ENCODE measurements at regions not wholly inside any gene's neighbourhood (a gene's known extent, or its start where the extent isn't known, plus 50 kb on each side); places are given as distances from the start of the nearest gene placed in this dataset.

- TF ChIP-seq POLR2A (IDR thresholded peaks at IDR 0.05; ENCODE audit: low read depth, low read length) = no peak
- TF ChIP-seq TAF1 (IDR thresholded peaks at IDR 0.05; ENCODE audit: low read depth, low read length) = no peak
- no peak for TF ChIP-seq SPI1 (IDR thresholded peaks at IDR 0.05; ENCODE audit: low read depth, low read length)
- TF ChIP-seq POLR2AphosphoS5 (IDR thresholded peaks at IDR 0.05; ENCODE audit: low read depth, low read length) = no peak
- no peak for TF ChIP-seq POU2F2 (IDR thresholded peaks at IDR 0.05; ENCODE audit: low read depth, low read length)
Measured at GRCh38 chr19:31826325-31826724, 477.1 kb upstream of the TSHZ3 start.
